ENCODE measurements at regions not wholly inside any gene's neighbourhood (a gene's known extent, or its start where the extent isn't known, plus 50 kb on each side); places are given as distances from the start of the nearest gene placed in this dataset.

GRCh38 chr2:121030523-121030922, 254.5 kb downstream of the TFCP2L1 start:
- Histone ChIP-seq H3K36me3 (no peaks in the 10 kb centered on the region), H3K9me3 (peaks cover 0 to 6% (median 0%) of the 10 kb centered on the region in 4 donors), H3K27me3 (no peaks in the 10 kb centered on the region), H3K27ac (no peak overlapping the region), H3K4me3 (no peak overlapping the region), H3K4me1 (no peaks in the 10 kb centered on the region)
- WGBS, 2 donors: 66 to 71% methylated on average over 3 of the region's 3 CpGs
- TF ChIP-seq POLR2A (IDR thresholded peaks at IDR 0.05) (no peak), EP300 (IDR thresholded peaks at IDR 0.05) (no peak)
- TF ChIP-seq, protein P1, sequence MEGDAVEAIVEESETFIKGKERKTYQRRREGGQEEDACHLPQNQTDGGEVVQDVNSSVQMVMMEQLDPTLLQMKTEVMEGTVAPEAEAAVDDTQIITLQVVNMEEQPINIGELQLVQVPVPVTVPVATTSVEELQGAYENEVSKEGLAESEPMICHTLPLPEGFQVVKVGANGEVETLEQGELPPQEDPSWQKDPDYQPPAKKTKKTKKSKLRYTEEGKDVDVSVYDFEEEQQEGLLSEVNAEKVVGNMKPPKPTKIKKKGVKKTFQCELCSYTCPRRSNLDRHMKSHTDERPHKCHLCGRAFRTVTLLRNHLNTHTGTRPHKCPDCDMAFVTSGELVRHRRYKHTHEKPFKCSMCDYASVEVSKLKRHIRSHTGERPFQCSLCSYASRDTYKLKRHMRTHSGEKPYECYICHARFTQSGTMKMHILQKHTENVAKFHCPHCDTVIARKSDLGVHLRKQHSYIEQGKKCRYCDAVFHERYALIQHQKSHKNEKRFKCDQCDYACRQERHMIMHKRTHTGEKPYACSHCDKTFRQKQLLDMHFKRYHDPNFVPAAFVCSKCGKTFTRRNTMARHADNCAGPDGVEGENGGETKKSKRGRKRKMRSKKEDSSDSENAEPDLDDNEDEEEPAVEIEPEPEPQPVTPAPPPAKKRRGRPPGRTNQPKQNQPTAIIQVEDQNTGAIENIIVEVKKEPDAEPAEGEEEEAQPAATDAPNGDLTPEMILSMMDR (IDR thresholded peaks at IDR 0.05): no peak
- DNase-seq (ENCODE audit: low spot score in 2 of 2): no peak

DNA sequence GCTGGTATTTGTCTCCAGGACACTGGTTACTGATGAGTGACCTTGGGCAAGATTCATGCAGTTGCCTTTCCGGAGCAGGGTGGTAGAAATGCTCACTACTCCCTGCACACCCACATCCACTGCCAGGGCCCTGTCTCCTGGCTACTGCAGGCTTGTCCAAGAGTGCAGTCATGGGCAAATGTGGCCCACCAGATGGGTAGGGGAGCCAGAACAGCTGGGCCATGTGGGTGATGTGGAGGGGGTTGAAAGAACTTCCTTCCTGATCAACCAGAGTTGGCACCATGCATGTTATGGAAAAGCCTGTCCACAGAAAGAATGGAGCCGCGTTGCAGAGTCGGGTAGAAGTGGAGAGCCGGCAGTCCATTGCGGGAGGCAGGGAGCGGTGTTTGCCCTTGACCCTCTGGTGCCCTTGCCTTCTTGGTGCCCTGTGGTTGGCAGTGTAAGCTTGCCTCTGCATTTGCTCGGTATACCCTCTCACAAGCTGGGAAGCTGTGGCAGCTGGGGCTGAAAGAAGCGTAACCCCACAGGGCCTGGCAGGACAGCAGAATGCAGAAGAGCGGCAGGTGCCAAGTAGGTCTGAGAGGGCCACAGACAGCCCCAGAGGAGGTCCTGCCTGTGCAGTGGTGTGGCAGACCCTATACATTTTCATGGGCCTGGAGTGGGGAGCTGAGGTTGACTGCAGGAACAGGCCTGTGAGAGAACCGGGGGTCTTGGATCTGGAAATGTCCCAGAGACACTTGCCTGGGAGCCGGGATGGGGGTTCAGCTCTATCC, 253.2 kb downstream of the TFCP2L1 start:
- 89 to 93% methylated on average over 12 of the region's 12 CpGs for WGBS, 2 donors
- no peak for DNase-seq (ENCODE audit: low spot score in 2 of 2)
- TF ChIP-seq EP300 (IDR thresholded peaks at IDR 0.05): no peak
- TF ChIP-seq, protein P1 (IDR thresholded peaks at IDR 0.05): no peak
- no peak for TF ChIP-seq POLR2A (IDR thresholded peaks at IDR 0.05)

DNA sequence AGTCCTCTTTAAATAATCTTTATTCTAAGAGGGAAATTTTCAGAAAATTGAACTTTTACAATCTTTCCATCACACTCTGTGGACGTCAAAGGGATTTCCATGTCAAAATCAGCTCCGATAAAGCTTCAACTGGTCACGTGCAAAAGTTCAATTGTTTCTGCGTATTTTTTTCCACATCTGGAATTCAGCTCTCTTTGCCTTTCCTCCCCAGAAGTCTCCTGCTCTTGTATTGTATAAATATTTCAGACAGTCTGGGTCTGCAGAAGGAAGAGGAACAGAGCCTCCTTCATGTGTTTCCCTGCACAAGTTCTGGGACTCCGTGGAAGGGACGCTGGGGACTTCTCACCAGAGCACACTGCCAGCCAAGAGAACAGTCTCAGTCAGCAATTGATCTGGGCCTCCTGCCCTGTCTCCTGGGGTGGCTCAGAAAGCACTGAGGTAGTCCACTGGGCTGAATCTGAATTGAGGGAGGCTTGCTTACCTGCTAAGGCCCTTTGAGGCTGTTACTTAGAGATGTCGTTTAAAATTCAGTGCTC, 251.5 kb downstream of the TFCP2L1 start:
- no peak for DNase-seq (ENCODE audit: low spot score in 2 of 2)
- TF ChIP-seq, protein P1 (IDR thresholded peaks at IDR 0.05): no peak
- TF ChIP-seq EP300 (IDR thresholded peaks at IDR 0.05) (no peak), POLR2A (IDR thresholded peaks at IDR 0.05) (no peak)
- no peak overlapping the region for H3K27ac ChIP-seq
- H3K4me3 ChIP-seq: no peak overlapping the region
- H3K27me3 ChIP-seq: no peaks in the 10 kb centered on the region
- H3K36me3 ChIP-seq: no peaks in the 10 kb centered on the region
- H3K9me3 ChIP-seq: no peaks in the 10 kb centered on the region
- H3K4me1 ChIP-seq: no peaks in the 10 kb centered on the region
- 37 to 40% methylated on average over 7 of the region's 7 CpGs for WGBS, 2 donors

More for the DNA sequence above, 253.2 kb downstream of the TFCP2L1 start:
- no peak overlapping the region for H3K27ac ChIP-seq
- no peaks in the 10 kb centered on the region for H3K27me3 ChIP-seq
- no peaks in the 10 kb centered on the region for H3K36me3 ChIP-seq
- H3K4me1 ChIP-seq: no peaks in the 10 kb centered on the region
- peaks cover 0 to 6% (median 0%) of the 10 kb centered on the region in 4 donors for H3K9me3 ChIP-seq
- no peak overlapping the region for H3K4me3 ChIP-seq

GRCh38 chr2:121034551-121034950, 250.5 kb downstream of the TFCP2L1 start:
- Histone ChIP-seq H3K4me3 (no peak overlapping the region), H3K36me3 (no peaks in the 10 kb centered on the region), H3K4me1 (no peaks in the 10 kb centered on the region), H3K9me3 (no peaks in the 10 kb centered on the region), H3K27me3 (no peaks in the 10 kb centered on the region), H3K27ac (no peak overlapping the region)
- no peak for DNase-seq (ENCODE audit: low spot score in 2 of 2)
- TF ChIP-seq POLR2A (IDR thresholded peaks at IDR 0.05) (no peak), EP300 (IDR thresholded peaks at IDR 0.05) (no peak)
- TF ChIP-seq, protein P1 (IDR thresholded peaks at IDR 0.05): no peak
- 73 to 77% methylated on average over 5 of the region's 5 CpGs for whole genome bisulfite sequencing, 2 donors

DNA sequence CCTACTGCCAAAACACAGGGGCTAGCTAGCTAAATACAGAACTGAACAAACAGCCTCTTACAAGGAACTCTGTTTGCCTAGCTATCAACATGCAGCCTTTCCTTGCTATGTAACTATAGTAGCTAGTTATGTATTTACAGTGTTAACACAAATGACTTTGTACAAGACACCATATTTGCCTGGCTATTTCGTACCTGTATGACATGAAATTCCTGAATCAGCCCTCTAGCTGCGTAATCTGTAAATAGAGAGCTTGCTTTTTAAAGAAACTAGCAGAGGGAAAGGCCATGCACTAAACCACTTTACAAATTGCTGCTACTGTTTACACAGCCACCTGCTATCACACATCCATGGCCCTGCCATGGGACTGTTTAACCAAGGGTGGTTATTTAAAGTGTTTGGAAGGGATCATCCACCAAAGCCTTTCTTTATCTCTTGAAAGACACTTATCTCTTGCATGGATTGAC, 248.7 kb downstream of the TFCP2L1 start:
- Histone ChIP-seq H3K27me3 (no peaks in the 10 kb centered on the region), H3K4me3 (no peak overlapping the region), H3K36me3 (no peaks in the 10 kb centered on the region), H3K4me1 (no peaks in the 10 kb centered on the region), H3K27ac (no peak overlapping the region), H3K9me3 (no peaks in the 10 kb centered on the region)
- no peak for TF ChIP-seq EP300 (IDR thresholded peaks at IDR 0.05)
- DNase-seq (ENCODE audit: low spot score in 2 of 2): no peak
- 90 to 94% methylated on average over 2 of the region's 2 CpGs for WGBS, 2 donors
